HEK293 (cell line): ENCODE measurements at regions not wholly inside any gene's neighbourhood (a gene's known extent, or its start where the extent isn't known, plus 50 kb on each side); places are given as distances from the start of the nearest gene placed in this dataset.

ENCODE experiments used
- CTCF ChIA-PET: fragments of 350-600 bp; formaldehyde crosslinking; extraction: SDS; loops from one replicate; lab custom pipeline; 2021; ENCODE audit warnings: antibody characterized with exemption; lab: Yijun Ruan, JAX
- POLR2A ChIA-PET: fragments of 300-600 bp; formaldehyde crosslinking; extraction: SDS; loops from one replicate; lab custom pipeline; 2020; ENCODE audit warnings: antibody characterized with exemption, inconsistent platforms; lab: Yijun Ruan, JAX
- H3K27ac ChIP-seq: fragments of 200-500 bp; sonication (Bioruptor generic); 2 replicates; pipeline ENCODE4 v1.5.1; 2014; ENCODE audit warnings: low read depth, low read length, control low read depth, inconsistent platforms; ENCODE audit errors: extremely low read depth
- H3K36me3 ChIP-seq, 2 experiments: fragments of 200-500 bp in 1 of 2; sonication (Bioruptor generic) in 1 of 2; 1 replicate in 1 of 2; 2 replicates in 1 of 2; pipeline ENCODE4 v1.5.1; 2014 to 2017; ENCODE audit warnings: inconsistent platforms in 2 of 2, low read length in 2 of 2; ENCODE audit not compliant: control insufficient read depth in 2 of 2, insufficient read depth in 1 of 2
- H3K4me1 ChIP-seq: fragments of 200-500 bp; sonication (Bioruptor generic); 2 replicates; pipeline ENCODE4 v1.5.1; 2014; ENCODE audit warnings: mild to moderate bottlenecking, low read length, inconsistent platforms; ENCODE audit not compliant: control insufficient read depth, insufficient read depth
- H3K4me3 ChIP-seq: 2 replicates; pipeline ENCODE4 v1.5.1; 2011; ENCODE audit warnings: low read depth, mild to moderate bottlenecking, control low read depth, low read length, moderate library complexity
- H3K9me3 ChIP-seq: fragments of 200-500 bp; sonication (Bioruptor generic); 2 replicates; pipeline ENCODE4 v1.5.1; 2014; ENCODE audit warnings: low read depth, low read length, inconsistent platforms; ENCODE audit not compliant: control insufficient read depth, insufficient read depth
- HOXC10 ChIP-seq: sonication (generic); formaldehyde crosslinking; IDR thresholded peaks from 2 replicates; pipeline ENCODE4 v1.8.1; 2023; ENCODE audit warnings: mild to moderate bottlenecking, missing genetic modification reagents
- KLF10 ChIP-seq: fragments of 450-650 bp; IDR thresholded peaks from 2 replicates; pipeline ENCODE4 v1.5.1; 2018; ENCODE audit warnings: missing biosample characterization, mild to moderate bottlenecking, missing genetic modification characterization
- TCF7L2 ChIP-seq: IDR thresholded peaks from 2 replicates; pipeline ENCODE4 v1.6.1; 2011; ENCODE audit warnings: low read depth, mild to moderate bottlenecking, inconsistent platforms, low read length, moderate library complexity, borderline replicate concordance
- ZBTB1 ChIP-seq: fragments of 450-650 bp; formaldehyde crosslinking; IDR thresholded peaks from 2 replicates; pipeline ENCODE4 v1.5.1; 2016; ENCODE audit warnings: missing biosample characterization, missing genetic modification characterization
- ZBTB8A ChIP-seq: fragments of 450-650 bp; formaldehyde crosslinking; IDR thresholded peaks from 2 replicates; pipeline ENCODE4 v1.5.1; 2016; ENCODE audit warnings: missing biosample characterization, missing genetic modification characterization
- ZFP37 ChIP-seq: fragments of 450-650 bp; formaldehyde crosslinking; IDR thresholded peaks from 2 replicates; pipeline ENCODE4 v1.5.1; 2016; ENCODE audit warnings: missing biosample characterization, missing genetic modification characterization
- ZFP69B ChIP-seq: fragments of 450-650 bp; formaldehyde crosslinking; IDR thresholded peaks from 2 replicates; pipeline ENCODE4 v1.5.1; 2016; ENCODE audit warnings: missing biosample characterization, missing genetic modification characterization
- ZNF248 ChIP-seq: fragments of 450-650 bp; formaldehyde crosslinking; IDR thresholded peaks from 2 replicates; pipeline ENCODE4 v1.5.1; 2017; ENCODE audit warnings: missing biosample characterization, missing genetic modification characterization
- ZNF280D ChIP-seq: fragments of 450-650 bp; formaldehyde crosslinking; IDR thresholded peaks from 2 replicates; pipeline ENCODE4 v1.5.1; 2016; ENCODE audit warnings: missing biosample characterization, missing genetic modification characterization
- ZNF350 ChIP-seq: fragments of 450-650 bp; formaldehyde crosslinking; IDR thresholded peaks from 2 replicates; pipeline ENCODE4 v1.5.0; 2017; ENCODE audit warnings: missing biosample characterization, mild to moderate bottlenecking, missing genetic modification characterization
- ZNF398 ChIP-seq: fragments of 450-650 bp; formaldehyde crosslinking; IDR thresholded peaks from 2 replicates; pipeline ENCODE4 v1.5.1; 2017; ENCODE audit warnings: missing biosample characterization, missing genetic modification characterization
- ZNF433 ChIP-seq: fragments of 450-650 bp; formaldehyde crosslinking; IDR thresholded peaks from 2 replicates; pipeline ENCODE4 v1.5.1; 2016; ENCODE audit warnings: missing biosample characterization, missing genetic modification characterization, low read depth
- ZNF521 ChIP-seq: fragments of 450-650 bp; formaldehyde crosslinking; IDR thresholded peaks from 2 replicates; pipeline ENCODE4 v1.5.1; 2017; ENCODE audit warnings: missing biosample characterization, mild to moderate bottlenecking, missing genetic modification characterization
- ZNF639 ChIP-seq: fragments of 450-650 bp; formaldehyde crosslinking; IDR thresholded peaks from 2 replicates; pipeline ENCODE4 v1.5.1; 2016; ENCODE audit warnings: missing biosample characterization, missing genetic modification characterization
- ZNF658 ChIP-seq: fragments of 450-650 bp; formaldehyde crosslinking; IDR thresholded peaks from 2 replicates; pipeline ENCODE4; 2016; ENCODE audit warnings: missing biosample characterization, missing genetic modification characterization
- ZNF776 ChIP-seq: fragments of 450-650 bp; formaldehyde crosslinking; IDR thresholded peaks from 2 replicates; pipeline ENCODE4 v1.5.0; 2017; ENCODE audit warnings: missing biosample characterization, missing genetic modification characterization, borderline replicate concordance
- ZNF777 ChIP-seq: fragments of 450-650 bp; formaldehyde crosslinking; IDR thresholded peaks from 2 replicates; pipeline ENCODE4 v1.5.1; 2017; ENCODE audit warnings: missing biosample characterization, missing genetic modification characterization, borderline replicate concordance
- ZNF785 ChIP-seq: fragments of 450-650 bp; formaldehyde crosslinking; IDR thresholded peaks from 2 replicates; pipeline ENCODE4 v1.5.1; 2016; ENCODE audit warnings: missing biosample characterization, missing genetic modification characterization
- ZNF830 ChIP-seq: fragments of 450-650 bp; IDR thresholded peaks from 2 replicates; pipeline ENCODE4 v1.5.0; 2018; ENCODE audit warnings: missing biosample characterization, missing genetic modification characterization, low read depth, mild to moderate bottlenecking, moderate library complexity
- TF ChIP-seq, protein P1 (sequence below): fragments of 450-650 bp; formaldehyde crosslinking; IDR thresholded peaks from 2 replicates; pipeline ENCODE4 v1.5.1; 2016; ENCODE audit warnings: missing biosample characterization, missing genetic modification characterization
- TF ChIP-seq, protein P2 (sequence below): fragments of 450-650 bp; formaldehyde crosslinking; IDR thresholded peaks from 2 replicates; pipeline ENCODE4 v1.5.1; 2016; ENCODE audit warnings: missing biosample characterization, missing genetic modification characterization
- TF ChIP-seq, protein P3 (sequence below): fragments of 450-650 bp; formaldehyde crosslinking; IDR thresholded peaks from 2 replicates; pipeline ENCODE4 v1.5.1; 2016; ENCODE audit warnings: missing biosample characterization, missing genetic modification characterization, borderline replicate concordance

DNA sequence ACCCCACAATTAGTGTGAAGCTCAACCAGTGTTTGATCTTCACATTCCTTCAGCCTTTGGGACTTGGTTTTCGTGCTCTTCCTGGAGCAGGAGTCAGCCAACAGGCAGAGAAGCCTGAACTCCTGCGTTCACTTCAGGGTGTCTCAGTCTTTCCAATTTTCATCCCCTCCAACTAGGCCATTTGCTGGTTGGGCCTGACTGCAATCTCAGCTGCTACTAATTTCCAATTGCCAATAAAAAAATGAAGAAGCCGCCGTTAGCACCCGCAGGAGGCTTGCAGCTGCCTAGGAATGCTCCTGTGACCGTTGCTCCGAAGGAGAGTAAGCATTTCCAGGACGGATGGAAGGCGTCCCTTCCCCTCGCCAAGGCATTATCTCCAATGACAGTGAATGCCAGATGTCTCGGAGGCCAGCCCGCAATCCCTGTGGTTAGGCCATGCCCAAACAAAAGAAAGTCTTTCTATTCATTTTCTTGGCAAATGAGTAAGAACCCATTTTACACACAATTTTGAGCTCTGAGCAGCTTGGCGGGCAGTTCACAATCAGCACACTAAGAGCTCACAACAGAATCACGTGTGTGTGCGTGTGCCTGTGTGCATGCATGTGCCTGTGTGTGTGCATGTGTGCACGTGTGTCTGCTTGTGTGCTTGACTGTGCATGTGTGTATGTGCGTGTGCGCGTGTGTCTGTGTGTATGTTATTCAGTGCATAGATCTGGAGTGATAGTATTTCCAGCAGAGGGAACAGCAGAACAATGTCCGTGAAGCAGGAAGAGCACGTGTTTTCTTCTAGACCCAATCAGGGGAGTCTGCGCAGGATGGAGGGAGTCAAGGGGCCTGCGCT is 301.2 kb downstream of the SMOC2 start (continued):
- TF ChIP-seq ZNF776: no peak
- TF ChIP-seq ZNF521 (tag by site-specific recombination): no peak
- no peak for TF ChIP-seq ZNF830 (tag by site-specific recombination)
- no peak for TF ChIP-seq ZNF248 (tag by site-specific recombination)
- TF ChIP-seq ZFP69B (tag by site-specific recombination): no peak
- TF ChIP-seq, protein P1, sequence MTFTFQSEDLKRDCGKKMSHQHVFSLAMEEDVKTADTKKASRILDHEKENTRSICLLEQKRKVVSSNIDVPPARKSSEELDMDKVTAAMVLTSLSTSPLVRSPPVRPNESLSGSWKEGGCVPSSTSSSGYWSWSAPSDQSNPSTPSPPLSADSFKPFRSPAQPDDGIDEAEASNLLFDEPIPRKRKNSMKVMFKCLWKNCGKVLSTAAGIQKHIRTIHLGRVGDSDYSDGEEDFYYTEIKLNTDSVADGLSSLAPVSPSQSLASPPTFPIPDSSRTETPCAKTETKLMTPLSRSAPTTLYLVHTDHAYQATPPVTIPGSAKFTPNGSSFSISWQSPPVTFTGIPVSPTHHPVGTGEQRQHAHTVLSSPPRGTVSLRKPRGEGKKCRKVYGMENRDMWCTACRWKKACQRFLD: no peak
- TF ChIP-seq ZBTB1: no peak
- TF ChIP-seq HOXC10 (CRISPR knock-in tag): no peak

- Histone ChIP-seq H3K27ac (no peak overlapping the region), H3K4me1 (no peaks in the 10 kb centered on the region), H3K9me3 (no peaks in the 10 kb centered on the region), H3K4me3 (no peak overlapping the region), H3K36me3 (no peaks in the 10 kb centered on the region)
- ChIA-PET CTCF (no interaction called here), POLR2A (no interaction called here)
- TF ChIP-seq ZNF280D (tag by site-specific recombination): no peak
- TF ChIP-seq ZBTB8A (tag by site-specific recombination): no peak
Observed at GRCh38 chr6:168741305-168741704, 300.3 kb downstream of the SMOC2 start.

DNA sequence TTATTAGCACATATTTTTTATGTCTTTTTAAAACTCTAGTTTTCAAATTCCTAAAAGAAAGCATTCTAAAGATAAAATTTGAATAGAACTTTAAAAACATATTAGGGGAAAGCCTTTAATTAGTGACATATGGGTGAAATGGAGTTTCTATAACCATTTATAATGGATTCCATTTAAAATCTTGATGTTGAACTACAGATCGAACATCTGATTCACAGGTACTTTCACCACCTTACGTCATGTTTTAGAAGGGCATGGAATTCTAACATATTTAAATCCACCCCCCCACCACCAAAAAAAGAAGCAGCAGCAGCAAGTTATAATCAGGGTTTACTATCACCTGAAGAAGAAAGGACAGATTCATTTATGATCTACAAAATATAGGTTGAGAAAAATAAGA is 298.4 kb downstream of the SMOC2 start:
- H3K36me3 ChIP-seq: no peaks in the 10 kb centered on the region
- no peaks in the 10 kb centered on the region for H3K4me1 ChIP-seq
- no peak overlapping the region for H3K27ac ChIP-seq
- CTCF ChIA-PET: no interaction called here
- no peak overlapping the region for H3K4me3 ChIP-seq
- H3K9me3 ChIP-seq: no peaks in the 10 kb centered on the region
- POLR2A ChIA-PET: no interaction called here
- TF ChIP-seq ZNF639 (tag by site-specific recombination) (no peak), ZNF785 (tag by site-specific recombination) (no peak), ZNF777 (tag by site-specific recombination) (no peak), ZNF248 (tag by site-specific recombination) (no peak), ZNF433 (tag by site-specific recombination) (no peak), TCF7L2 (no peak), ZFP37 (tag by site-specific recombination) (no peak), ZNF658 (tag by site-specific recombination) (no peak), ZNF350 (tag by site-specific recombination) (no peak), KLF10 (no peak), ZNF398 (tag by site-specific recombination) (no peak)
- TF ChIP-seq, protein P2, sequence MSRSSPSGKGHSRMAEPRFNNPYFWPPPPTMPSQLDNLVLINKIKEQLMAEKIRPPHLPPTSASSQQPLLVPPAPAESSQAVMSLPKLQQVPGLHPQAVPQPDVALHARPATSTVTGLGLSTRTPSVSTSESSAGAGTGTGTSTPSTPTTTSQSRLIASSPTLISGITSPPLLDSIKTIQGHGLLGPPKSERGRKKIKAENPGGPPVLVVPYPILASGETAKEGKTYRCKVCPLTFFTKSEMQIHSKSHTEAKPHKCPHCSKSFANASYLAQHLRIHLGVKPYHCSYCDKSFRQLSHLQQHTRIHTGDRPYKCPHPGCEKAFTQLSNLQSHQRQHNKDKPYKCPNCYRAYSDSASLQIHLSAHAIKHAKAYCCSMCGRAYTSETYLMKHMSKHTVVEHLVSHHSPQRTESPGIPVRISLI: no peak
- TF ChIP-seq, protein P3, sequence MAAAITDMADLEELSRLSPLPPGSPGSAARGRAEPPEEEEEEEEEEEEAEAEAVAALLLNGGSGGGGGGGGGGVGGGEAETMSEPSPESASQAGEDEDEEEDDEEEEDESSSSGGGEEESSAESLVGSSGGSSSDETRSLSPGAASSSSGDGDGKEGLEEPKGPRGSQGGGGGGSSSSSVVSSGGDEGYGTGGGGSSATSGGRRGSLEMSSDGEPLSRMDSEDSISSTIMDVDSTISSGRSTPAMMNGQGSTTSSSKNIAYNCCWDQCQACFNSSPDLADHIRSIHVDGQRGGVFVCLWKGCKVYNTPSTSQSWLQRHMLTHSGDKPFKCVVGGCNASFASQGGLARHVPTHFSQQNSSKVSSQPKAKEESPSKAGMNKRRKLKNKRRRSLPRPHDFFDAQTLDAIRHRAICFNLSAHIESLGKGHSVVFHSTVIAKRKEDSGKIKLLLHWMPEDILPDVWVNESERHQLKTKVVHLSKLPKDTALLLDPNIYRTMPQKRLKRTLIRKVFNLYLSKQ (tag by site-specific recombination): no peak
